IMR-90 (cell line): ENCODE measurements at regions not wholly inside any gene's neighbourhood (a gene's known extent, or its start where the extent isn't known, plus 50 kb on each side); places are given as distances from the start of the nearest gene placed in this dataset.

Experiments used
- CHD1 ChIP-seq: IDR thresholded peaks from 2 replicates; pipeline ENCODE4 v1.6.1; 2012; ENCODE audit warnings: low read depth, low read length, improper control_type of control experiment
- MAFK ChIP-seq: IDR thresholded peaks from 2 replicates; pipeline ENCODE4 v1.6.1; 2012; ENCODE audit warnings: low read depth, low read length, improper control_type of control experiment
- MAZ ChIP-seq: IDR thresholded peaks from 2 replicates; pipeline ENCODE4 v1.6.1; 2012; ENCODE audit warnings: low read depth, mild to moderate bottlenecking, low read length, improper control_type of control experiment, moderate library complexity, borderline replicate concordance
- POLR2A ChIP-seq: IDR thresholded peaks from 2 replicates; pipeline ENCODE4 v1.6.1; 2012; ENCODE audit warnings: mild to moderate bottlenecking, low read depth, low read length
- RFX5 ChIP-seq: IDR thresholded peaks from 2 replicates; pipeline ENCODE4 v1.8.0; 2012; ENCODE audit warnings: low read depth, mild to moderate bottlenecking, low read length, moderate library complexity
- TF ChIP-seq, protein P1 (sequence below): conservative IDR thresholded peaks from 2 replicates; pipeline ENCODE4 v1.5.1; 2012; ENCODE audit warnings: mild to moderate bottlenecking, low read depth, low read length, improper control_type of control experiment

DNA sequence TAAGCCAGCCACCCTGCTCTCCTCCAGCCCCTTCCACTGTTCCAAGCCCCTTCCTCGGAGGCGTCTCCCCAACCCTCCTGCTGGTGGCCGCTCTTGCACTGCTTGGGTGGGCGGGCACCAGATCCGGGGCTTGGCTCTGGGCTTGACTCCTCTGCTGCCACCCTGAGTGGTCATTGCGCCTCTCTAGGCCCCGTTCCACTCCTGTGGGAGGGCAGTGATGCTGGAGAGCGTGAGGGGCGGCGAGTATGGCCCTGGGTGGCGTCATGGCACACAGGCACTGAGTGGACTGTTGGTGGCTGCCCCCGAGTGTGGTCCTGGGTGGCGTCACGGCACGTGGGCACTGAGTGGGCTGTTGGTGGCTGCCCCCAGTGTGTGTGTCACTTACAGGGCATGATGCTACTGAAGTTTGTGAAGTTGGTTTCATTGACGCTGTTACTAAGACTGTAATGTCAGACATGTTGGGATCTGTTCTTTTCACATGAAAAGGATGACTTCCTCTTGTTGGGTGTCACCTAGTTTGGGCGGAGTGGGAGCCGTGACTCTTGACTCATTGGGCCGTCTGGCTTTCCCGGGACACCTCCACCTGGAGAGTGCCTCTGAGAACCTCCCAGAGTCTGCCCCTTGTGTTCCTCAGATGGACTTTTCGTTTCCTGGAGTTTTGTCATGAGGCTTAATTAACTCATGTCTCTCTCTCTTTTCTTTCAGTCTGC, 55.9 kb upstream of the HGFAC start:
- TF ChIP-seq, protein P1, sequence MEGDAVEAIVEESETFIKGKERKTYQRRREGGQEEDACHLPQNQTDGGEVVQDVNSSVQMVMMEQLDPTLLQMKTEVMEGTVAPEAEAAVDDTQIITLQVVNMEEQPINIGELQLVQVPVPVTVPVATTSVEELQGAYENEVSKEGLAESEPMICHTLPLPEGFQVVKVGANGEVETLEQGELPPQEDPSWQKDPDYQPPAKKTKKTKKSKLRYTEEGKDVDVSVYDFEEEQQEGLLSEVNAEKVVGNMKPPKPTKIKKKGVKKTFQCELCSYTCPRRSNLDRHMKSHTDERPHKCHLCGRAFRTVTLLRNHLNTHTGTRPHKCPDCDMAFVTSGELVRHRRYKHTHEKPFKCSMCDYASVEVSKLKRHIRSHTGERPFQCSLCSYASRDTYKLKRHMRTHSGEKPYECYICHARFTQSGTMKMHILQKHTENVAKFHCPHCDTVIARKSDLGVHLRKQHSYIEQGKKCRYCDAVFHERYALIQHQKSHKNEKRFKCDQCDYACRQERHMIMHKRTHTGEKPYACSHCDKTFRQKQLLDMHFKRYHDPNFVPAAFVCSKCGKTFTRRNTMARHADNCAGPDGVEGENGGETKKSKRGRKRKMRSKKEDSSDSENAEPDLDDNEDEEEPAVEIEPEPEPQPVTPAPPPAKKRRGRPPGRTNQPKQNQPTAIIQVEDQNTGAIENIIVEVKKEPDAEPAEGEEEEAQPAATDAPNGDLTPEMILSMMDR = no peak
- no peak for TF ChIP-seq MAZ
- TF ChIP-seq CHD1 = no peak
- TF ChIP-seq RFX5 = no peak
- no peak for TF ChIP-seq MAFK
- TF ChIP-seq POLR2A = no peak
